IPS-18a (cell line): ENCODE measurements at regions not wholly inside any gene's neighbourhood (a gene's known extent, or its start where the extent isn't known, plus 50 kb on each side); places are given as distances from the start of the nearest gene placed in this dataset.

Source experiments
- H3K27ac ChIP-seq: one replicate; pipeline ENCODE4 v1.5.1; 2013; ENCODE audit warnings: low read length
- H3K27me3 ChIP-seq: one replicate; pipeline ENCODE4 v1.6.1; 2013; ENCODE audit warnings: mild to moderate bottlenecking, low read length; ENCODE audit not compliant: control insufficient read depth, insufficient read depth
- H3K36me3 ChIP-seq: one replicate; pipeline ENCODE4 v1.6.1; 2013; ENCODE audit warnings: low read depth, low read length; ENCODE audit not compliant: control insufficient read depth
- H3K4me1 ChIP-seq: one replicate; pipeline ENCODE4 v1.6.1; 2013; ENCODE audit warnings: low read depth, low read length; ENCODE audit not compliant: control insufficient read depth
- H3K4me3 ChIP-seq: one replicate; pipeline ENCODE4 v1.5.1; 2013; ENCODE audit warnings: low read length
- H3K9ac ChIP-seq: one replicate; pipeline ENCODE4 v1.6.1; 2013; ENCODE audit warnings: mild to moderate bottlenecking, low read length, moderate library complexity
- H3K9me3 ChIP-seq: one replicate; pipeline ENCODE4 v1.6.1; 2013; ENCODE audit warnings: low read depth, low read length; ENCODE audit not compliant: control insufficient read depth

DNA sequence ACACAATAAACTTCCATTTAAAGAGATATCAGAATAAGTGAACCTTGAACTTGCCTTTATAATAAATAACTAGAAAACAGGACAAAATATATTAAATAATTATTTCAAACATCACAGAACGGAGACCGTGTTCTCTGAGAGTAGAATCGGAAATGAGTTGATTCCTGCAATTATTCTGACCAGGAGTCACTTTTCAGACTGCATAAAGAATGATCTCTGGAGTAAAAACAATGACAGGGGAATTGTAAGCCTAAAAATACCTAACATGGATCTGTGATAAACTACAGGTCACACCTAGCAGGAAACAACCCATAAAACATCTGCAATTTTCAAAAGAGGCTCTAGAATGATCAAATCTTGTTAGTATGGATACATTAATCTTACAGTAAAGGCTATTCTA, 577.5 kb upstream of the SORCS1 start:
- Histone ChIP-seq H3K36me3 (no peaks in the 10 kb centered on the region), H3K9ac (no peak overlapping the region), H3K9me3 (no peaks in the 10 kb centered on the region), H3K4me3 (no peak overlapping the region), H3K4me1 (no peaks in the 10 kb centered on the region), H3K27ac (no peak overlapping the region), H3K27me3 (no peaks in the 10 kb centered on the region)

DNA sequence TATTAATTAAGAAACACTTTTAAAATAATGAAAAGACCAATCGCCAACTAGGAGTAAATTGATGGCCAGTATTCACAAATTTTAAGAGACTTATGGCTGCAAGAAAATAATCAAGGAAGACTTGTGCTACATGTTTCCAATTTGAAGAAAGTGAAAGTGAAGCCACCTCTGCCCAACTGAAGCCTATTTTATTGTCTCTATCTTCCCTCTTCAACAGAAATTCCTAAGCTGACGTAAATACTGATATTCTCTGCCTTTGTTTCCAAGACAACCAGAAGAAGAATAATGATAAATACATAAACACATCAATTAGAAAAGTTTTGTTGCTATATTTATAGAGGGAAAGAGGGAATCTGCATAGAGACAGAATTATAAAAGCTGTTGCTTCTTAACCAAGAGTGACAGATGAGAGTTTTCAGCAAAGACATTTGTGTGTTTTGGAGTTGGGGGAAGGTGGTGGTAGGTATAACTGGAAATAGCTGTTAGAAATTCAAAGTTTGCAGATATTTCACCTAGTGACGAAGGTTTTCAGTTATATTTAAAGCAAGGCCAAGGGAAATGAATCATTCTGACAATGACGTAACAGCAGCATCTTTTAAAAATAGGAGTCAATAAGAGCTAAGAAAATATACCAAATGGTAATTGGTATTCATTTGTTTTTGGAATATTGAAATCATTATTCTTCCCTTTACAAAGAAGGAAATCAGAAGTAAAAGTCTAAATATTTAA, 576.6 kb upstream of the SORCS1 start:
- Histone ChIP-seq H3K9ac (no peak overlapping the region), H3K36me3 (no peaks in the 10 kb centered on the region), H3K9me3 (no peaks in the 10 kb centered on the region), H3K27me3 (no peaks in the 10 kb centered on the region), H3K27ac (no peak overlapping the region), H3K4me3 (no peak overlapping the region), H3K4me1 (no peaks in the 10 kb centered on the region)

DNA sequence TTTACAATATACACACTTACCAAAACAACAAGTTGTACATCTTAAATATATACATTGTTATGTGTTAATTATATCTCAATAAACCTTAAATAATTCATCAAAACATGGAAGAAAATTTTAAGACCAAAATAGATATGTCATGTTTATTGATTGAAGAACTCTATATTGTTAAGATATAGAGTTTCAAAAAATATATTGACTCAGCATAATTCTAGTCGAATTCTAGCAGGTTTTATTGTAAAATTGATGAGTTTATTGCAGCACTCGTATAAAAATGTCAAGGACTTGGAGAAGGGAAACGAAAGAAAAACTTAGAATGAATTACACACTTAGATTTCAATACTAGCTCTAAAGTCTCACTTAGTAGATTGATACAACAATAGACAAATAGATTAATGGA, 575.4 kb upstream of the SORCS1 start:
- H3K9ac ChIP-seq, result no peak overlapping the region
- no peaks in the 10 kb centered on the region for H3K4me1 ChIP-seq
- H3K36me3 ChIP-seq, result no peaks in the 10 kb centered on the region
- H3K4me3 ChIP-seq, result no peak overlapping the region
- no peaks in the 10 kb centered on the region for H3K27me3 ChIP-seq
- no peak overlapping the region for H3K27ac ChIP-seq
- no peaks in the 10 kb centered on the region for H3K9me3 ChIP-seq

DNA sequence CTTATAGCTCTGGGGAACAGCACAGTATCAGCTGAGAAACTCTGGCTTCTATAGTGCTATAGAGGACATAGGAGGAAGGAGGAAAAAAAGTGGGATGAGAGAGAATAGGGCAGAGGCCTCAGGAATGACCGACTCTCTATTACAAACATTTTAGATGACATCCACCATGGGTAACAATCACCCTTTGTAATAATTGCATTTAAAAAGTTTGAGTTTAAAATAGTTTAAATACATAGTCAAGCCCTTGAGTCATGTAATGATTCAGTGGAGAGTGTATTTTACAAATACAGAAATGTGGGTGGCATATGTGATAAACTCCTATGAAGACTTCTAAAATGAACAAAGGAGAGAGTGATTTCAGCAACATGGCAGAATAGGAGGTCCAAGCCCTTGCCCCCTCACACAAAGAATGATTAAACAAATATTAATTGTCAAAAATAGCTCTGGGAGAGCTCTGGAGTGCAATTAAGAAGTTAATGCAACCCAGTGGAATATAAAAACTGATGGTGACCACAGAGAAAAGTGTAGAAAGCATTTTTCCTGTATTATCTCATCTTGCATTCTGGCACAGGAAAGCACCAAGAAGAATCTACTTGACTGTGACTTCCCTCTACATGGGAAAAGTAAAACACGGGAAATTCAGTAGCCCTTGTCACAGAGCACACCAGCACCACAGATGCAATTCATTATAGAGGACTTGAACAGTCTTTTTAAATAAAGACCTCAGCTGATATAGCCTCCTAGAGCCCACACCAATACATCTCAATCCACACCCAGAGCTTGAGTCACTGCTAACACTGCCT, 569.0 kb upstream of the SORCS1 start:
- no peaks in the 10 kb centered on the region for H3K4me1 ChIP-seq
- no peaks in the 10 kb centered on the region for H3K27me3 ChIP-seq
- H3K4me3 ChIP-seq, result no peak overlapping the region
- no peak overlapping the region for H3K27ac ChIP-seq
- no peaks in the 10 kb centered on the region for H3K9me3 ChIP-seq
- H3K36me3 ChIP-seq, result no peaks in the 10 kb centered on the region
- no peak overlapping the region for H3K9ac ChIP-seq

DNA sequence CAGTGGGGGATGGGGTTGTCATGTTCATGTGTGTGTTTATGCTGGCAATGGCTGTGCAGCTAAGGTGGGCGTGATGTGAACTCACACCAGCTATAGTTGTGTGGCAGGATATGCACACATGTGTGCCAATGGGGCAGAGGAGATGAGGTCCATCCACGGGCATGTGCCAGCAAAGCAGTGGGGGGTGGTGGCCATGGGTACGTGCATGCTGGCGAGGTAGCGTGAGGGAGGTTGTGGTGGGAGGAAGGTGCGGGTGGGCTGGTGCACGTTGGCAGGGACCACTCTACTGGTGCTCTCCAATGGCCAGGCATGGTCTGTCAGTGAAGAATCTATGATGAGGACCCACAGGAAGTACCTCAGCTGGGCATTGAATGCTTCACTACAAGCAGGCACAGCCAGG, 567.5 kb upstream of the SORCS1 start:
- no peaks in the 10 kb centered on the region for H3K27me3 ChIP-seq
- H3K9me3 ChIP-seq, result no peaks in the 10 kb centered on the region
- H3K4me3 ChIP-seq, result no peak overlapping the region
- no peaks in the 10 kb centered on the region for H3K36me3 ChIP-seq
- no peak overlapping the region for H3K9ac ChIP-seq
- H3K27ac ChIP-seq, result no peak overlapping the region
- H3K4me1 ChIP-seq, result no peaks in the 10 kb centered on the region

DNA sequence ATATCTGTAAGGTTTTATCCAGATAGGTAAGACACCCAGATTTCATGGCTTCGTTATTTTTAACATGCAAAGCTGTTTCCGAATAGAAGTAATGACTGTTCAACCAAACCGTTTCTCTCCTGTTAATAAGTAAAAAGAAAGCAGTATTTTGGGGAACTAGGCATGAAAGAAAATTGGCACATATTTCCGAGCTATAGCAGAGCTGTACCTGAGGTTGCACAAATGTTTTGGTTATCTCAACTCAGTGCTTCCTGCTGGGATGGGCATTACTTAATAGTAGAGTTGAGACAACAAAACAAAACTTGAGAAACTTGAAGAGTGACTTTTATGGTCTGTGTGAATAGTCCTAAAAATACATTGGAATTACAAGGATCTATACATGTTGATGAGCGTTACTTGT, 564.3 kb upstream of the SORCS1 start:
- Histone ChIP-seq H3K4me3 (no peak overlapping the region), H3K27ac (no peak overlapping the region), H3K4me1 (no peaks in the 10 kb centered on the region), H3K9me3 (no peaks in the 10 kb centered on the region), H3K9ac (no peak overlapping the region), H3K27me3 (no peaks in the 10 kb centered on the region), H3K36me3 (no peaks in the 10 kb centered on the region)

DNA sequence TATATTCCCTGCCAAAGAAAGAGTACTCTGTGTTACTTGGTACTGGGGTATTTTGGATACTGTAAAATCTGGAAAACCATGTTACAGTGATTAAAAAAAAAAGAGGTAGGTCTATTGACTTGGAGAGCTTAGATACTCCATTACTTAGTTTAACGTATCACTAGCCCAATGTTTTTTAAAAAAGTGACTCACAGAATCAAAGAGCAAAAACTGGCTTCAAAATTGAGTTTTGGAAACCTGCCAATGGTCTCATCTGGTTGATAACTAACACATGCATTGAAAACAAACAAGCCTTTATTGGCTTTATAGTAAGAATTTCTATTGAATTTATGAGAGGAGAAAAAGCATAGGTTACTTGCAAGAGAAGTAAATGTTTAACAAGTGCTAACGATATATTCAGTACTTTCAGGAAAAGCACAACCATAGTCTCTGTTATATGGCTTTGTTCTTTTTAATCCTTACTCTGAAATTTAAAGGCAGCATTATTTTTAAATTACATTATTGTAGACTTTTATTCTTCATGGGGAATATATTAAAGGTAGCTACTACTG, 563.3 kb upstream of the SORCS1 start:
- H3K4me1 ChIP-seq, result no peaks in the 10 kb centered on the region
- H3K9me3 ChIP-seq, result no peaks in the 10 kb centered on the region
- no peaks in the 10 kb centered on the region for H3K36me3 ChIP-seq
- H3K9ac ChIP-seq, result no peak overlapping the region
- no peak overlapping the region for H3K4me3 ChIP-seq
- no peaks in the 10 kb centered on the region for H3K27me3 ChIP-seq
- H3K27ac ChIP-seq, result no peak overlapping the region

DNA sequence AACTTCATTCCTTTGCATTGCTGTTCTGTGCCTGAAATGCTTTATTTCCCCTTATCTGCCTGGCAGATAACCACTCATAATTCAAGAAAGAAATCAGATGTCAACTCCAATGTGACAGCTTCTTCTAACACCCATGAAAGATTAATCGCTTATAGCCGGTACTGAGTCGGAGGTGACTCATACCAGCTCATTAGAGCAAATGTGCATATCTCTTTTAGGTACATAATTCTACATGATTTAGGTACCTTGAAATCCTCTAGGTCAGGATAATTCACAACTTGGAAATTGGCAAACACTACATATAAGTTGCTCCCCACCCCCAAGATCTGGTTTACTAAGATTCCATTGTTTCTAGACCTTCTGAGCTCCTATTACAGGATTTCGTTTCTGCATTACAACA, 554.4 kb upstream of the SORCS1 start:
- no peak overlapping the region for H3K9ac ChIP-seq
- H3K27ac ChIP-seq, result no peak overlapping the region
- no peaks in the 10 kb centered on the region for H3K9me3 ChIP-seq
- H3K36me3 ChIP-seq, result no peaks in the 10 kb centered on the region
- no peaks in the 10 kb centered on the region for H3K27me3 ChIP-seq
- H3K4me1 ChIP-seq, result no peaks in the 10 kb centered on the region
- no peak overlapping the region for H3K4me3 ChIP-seq

DNA sequence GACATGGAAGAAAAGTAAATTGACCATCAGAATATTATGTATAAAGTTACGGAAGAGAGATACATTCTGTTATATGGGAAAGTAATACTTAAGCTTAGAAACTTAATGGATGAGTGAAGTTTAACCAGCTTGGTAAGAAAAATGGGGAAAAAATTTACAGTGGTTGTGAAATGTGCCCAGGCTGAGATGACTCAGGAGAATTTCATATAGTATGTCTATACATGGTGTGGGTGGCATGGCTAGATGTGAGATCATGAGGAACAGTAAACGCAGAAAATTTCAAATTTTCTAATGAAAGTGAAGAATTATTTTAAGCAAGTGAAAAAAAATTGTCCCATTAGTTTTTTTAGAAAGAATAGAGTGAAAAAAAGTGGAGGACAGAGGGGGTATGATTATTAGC, 552.5 kb upstream of the SORCS1 start:
- Histone ChIP-seq H3K27ac (no peak overlapping the region), H3K9me3 (no peaks in the 10 kb centered on the region), H3K27me3 (no peaks in the 10 kb centered on the region), H3K4me3 (no peak overlapping the region), H3K9ac (no peak overlapping the region), H3K4me1 (no peaks in the 10 kb centered on the region), H3K36me3 (no peaks in the 10 kb centered on the region)

DNA sequence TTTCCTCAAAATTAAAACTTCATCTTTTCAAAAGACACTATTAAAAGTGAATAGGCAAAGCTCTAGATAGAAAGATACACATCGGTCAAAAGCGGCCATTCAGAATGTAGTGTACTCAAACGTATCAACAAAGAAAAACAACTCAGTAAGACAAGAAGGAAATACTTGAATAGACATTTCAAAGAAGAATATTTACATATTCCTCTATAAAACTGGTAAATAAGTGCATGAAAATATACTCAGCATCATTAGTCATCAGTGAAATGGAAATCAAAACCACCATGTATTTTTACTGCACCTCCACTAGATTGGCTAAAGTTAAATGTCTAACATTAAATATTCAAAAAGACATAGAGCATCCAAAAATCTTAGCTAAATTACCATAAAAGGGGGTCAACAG, 551.1 kb upstream of the SORCS1 start:
- H3K9me3 ChIP-seq, result no peaks in the 10 kb centered on the region
- H3K36me3 ChIP-seq, result no peaks in the 10 kb centered on the region
- no peak overlapping the region for H3K9ac ChIP-seq

DNA sequence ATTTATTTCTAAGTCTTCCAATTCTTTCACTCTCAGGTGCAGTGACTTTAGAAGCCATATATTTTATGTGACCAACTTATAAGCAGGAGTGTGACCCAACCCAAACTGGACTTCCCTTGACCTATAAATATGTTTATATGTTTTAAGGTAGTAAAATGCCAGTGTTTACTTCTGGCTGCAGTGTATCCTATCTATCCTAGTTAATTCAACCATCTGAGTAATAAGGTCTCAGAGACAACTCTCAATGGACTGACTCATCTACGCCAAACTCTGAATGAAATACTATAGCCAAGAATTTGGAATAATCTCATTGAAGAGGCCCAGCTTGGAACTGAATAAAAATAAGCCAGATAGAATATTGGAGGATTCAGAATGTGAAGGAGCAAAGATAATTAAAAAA, 544.5 kb upstream of the SORCS1 start:
- Histone ChIP-seq H3K9me3 (no peaks in the 10 kb centered on the region), H3K27me3 (no peaks in the 10 kb centered on the region), H3K36me3 (no peaks in the 10 kb centered on the region), H3K4me1 (no peaks in the 10 kb centered on the region), H3K9ac (no peak overlapping the region), H3K4me3 (no peak overlapping the region), H3K27ac (no peak overlapping the region)

More for the DNA sequence above, 551.1 kb upstream of the SORCS1 start:
- Histone ChIP-seq H3K4me1 (no peaks in the 10 kb centered on the region), H3K27me3 (no peaks in the 10 kb centered on the region), H3K27ac (no peak overlapping the region), H3K4me3 (no peak overlapping the region)
